ENCODE measurements at regions not wholly inside any gene's neighbourhood (a gene's known extent, or its start where the extent isn't known, plus 50 kb on each side); places are given as distances from the start of the nearest gene placed in this dataset.

DNA sequence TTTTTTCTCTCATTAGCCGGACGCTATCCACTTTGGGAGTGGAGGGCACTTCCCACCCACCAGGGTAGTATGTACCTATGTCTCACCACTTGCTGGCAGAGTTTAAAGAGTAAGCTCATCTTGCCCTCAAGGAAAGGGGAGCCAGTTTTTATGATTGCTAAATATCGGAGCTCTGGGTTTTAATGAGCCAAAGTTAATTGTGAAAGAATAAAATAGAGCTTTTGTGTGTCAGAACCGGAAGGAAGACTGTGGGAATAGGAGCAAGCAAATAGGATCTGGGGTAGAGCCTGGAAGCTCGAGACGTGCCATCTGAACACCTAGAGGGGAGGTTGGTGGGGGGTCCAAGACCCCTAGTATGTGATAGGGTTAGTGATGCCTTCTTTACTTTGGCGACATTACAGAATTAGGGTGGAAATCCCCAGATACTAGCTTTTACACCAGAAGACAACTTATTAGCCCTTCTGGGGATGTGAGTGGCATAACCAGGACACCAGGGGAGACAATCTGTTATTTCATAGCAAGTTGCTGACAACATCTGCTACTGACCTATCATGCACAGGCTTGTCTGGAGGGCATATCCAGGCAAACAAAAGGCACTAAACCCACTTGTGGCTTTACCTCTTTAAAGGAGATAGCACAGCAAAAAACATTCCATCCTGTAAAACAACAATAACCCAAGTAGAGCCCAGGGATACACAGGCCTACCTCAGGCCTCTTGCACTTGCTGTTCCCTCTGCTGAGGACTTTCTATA, 333.8 kb downstream of the ZNF621 start:
- no peak for DNase-seq (ENCODE audit: low read depth, low spot score)
- no peaks in the 10 kb centered on the region for H3K27me3 Mint-ChIP-seq (ENCODE audit: low read depth)
- no peak overlapping the region for H3K4me3 Mint-ChIP-seq
- no peaks in the 10 kb centered on the region for H3K36me3 Mint-ChIP-seq (ENCODE audit: low read depth)
- no peaks in the 10 kb centered on the region for H3K4me1 Mint-ChIP-seq
- TF ChIP-seq, protein P1, sequence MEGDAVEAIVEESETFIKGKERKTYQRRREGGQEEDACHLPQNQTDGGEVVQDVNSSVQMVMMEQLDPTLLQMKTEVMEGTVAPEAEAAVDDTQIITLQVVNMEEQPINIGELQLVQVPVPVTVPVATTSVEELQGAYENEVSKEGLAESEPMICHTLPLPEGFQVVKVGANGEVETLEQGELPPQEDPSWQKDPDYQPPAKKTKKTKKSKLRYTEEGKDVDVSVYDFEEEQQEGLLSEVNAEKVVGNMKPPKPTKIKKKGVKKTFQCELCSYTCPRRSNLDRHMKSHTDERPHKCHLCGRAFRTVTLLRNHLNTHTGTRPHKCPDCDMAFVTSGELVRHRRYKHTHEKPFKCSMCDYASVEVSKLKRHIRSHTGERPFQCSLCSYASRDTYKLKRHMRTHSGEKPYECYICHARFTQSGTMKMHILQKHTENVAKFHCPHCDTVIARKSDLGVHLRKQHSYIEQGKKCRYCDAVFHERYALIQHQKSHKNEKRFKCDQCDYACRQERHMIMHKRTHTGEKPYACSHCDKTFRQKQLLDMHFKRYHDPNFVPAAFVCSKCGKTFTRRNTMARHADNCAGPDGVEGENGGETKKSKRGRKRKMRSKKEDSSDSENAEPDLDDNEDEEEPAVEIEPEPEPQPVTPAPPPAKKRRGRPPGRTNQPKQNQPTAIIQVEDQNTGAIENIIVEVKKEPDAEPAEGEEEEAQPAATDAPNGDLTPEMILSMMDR (conservative IDR thresholded peaks at IDR 0.05), result no peak
- H3K27ac Mint-ChIP-seq (ENCODE audit: unreplicated experiment), result no peak overlapping the region
- H3K9me3 Mint-ChIP-seq, result no peaks in the 10 kb centered on the region

DNA sequence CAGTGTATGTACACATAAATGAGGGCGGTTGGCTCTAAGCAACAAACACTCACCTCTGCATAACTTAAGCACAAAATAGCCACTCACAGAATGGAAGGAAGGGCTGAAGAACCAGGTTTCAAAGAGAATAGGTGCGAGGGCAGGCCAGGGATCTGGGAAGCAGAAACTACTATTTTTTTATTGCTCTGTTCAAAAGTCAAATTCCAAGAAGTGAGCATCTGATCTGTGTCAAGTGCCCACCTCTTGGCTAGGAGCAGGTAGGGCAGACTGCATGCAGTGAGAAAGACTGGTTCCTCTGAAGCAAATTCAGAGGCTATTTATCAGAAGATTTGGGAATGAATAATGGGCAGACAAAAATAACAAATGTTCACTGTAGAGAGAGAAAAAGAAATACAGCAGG, 336.4 kb upstream of the CTNNB1 start:
- H3K4me3 Mint-ChIP-seq, result no peak overlapping the region
- H3K9me3 Mint-ChIP-seq, result no peaks in the 10 kb centered on the region
- no peaks in the 10 kb centered on the region for H3K4me1 Mint-ChIP-seq
- no peaks in the 10 kb centered on the region for H3K27me3 Mint-ChIP-seq (ENCODE audit: low read depth)
- TF ChIP-seq, protein P1 (conservative IDR thresholded peaks at IDR 0.05), result no peak
- no peak overlapping the region for H3K27ac Mint-ChIP-seq (ENCODE audit: unreplicated experiment)
- no peak for DNase-seq (ENCODE audit: low read depth, low spot score)
- H3K36me3 Mint-ChIP-seq (ENCODE audit: low read depth), result no peaks in the 10 kb centered on the region

DNA sequence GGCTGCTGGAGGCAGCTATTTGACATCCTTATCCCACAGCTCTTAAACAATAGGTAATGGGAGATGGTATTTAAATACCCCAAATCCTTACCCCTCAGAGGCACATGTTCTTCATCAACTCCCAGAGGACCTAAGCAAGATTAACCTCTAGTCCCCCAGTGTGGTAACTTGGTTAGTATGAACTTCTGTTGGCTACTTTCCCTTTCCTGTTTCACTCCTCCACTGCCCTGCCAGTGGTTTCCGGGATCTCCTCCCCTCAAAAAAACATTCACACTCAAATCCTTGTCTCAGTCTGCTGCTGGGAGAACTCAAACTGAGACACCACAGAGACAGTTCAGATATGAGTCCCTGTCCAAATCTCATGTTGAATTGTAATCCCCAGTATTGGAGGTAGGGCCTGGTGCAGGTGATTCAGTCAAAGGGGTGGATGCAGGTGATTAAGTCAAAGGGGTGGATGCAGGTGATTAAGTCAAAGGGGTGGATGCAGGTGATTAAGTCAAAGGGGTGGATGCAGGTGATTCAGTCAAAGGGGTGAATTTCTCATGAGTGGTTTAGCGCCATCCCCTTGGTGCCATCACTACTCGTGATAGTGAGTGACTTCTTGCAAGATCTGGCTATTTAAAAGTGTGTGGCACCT, 335.0 kb upstream of the CTNNB1 start:
- Mint-ChIP-seq H3K4me3 (no peak overlapping the region), H3K4me1 (no peaks in the 10 kb centered on the region), H3K27ac (ENCODE audit: unreplicated experiment) (no peak overlapping the region), H3K27me3 (ENCODE audit: low read depth) (no peaks in the 10 kb centered on the region), H3K36me3 (ENCODE audit: low read depth) (no peaks in the 10 kb centered on the region), H3K9me3 (no peaks in the 10 kb centered on the region)
- no peak for DNase-seq (ENCODE audit: low read depth, low spot score)
- TF ChIP-seq, protein P1 (conservative IDR thresholded peaks at IDR 0.05), result no peak

DNA sequence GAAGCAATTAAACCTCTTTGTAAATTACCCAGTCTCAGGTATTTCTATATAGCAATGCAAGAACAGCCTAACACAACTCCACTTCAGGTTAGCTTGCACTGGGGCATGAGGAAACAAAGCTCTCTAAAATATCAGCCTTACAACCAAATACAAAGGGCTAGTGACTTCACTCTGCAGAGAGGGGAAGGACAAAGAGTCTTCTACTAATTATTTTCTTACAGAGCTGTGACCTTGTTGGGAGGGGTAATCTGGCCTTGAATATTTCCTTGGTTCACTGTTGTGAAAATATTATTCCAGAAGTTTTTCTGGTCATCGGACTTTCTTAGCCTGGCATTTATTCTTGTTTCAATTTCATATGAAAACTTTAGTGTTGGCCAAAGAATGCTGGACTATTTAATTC, 334.4 kb upstream of the CTNNB1 start:
- H3K9me3 Mint-ChIP-seq, result no peaks in the 10 kb centered on the region

DNA sequence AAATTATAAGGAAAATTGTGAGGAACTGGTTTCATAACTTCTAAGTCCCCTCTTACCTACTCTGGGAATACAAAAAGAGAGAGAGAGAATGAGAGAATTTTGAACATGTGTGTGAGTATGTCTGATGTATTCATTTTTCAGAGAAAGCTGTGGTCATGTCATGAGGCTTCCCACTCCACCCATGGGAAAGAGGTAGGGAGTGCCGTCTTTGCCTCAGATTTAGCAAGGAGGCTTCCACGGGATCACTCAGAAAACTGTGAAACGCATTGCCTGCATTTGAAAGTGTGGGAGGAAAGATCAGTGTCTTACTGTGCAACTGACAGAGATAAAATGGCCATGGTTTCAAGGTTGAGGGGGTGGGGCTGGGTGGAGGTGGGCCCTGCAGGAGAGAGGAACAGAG, 331.5 kb upstream of the CTNNB1 start:
- H3K27ac Mint-ChIP-seq (ENCODE audit: unreplicated experiment), result no peak overlapping the region
- H3K27me3 Mint-ChIP-seq (ENCODE audit: low read depth), result no peaks in the 10 kb centered on the region
- H3K9me3 Mint-ChIP-seq, result no peaks in the 10 kb centered on the region

More for the DNA sequence above, 334.4 kb upstream of the CTNNB1 start:
- Mint-ChIP-seq H3K27ac (ENCODE audit: unreplicated experiment) (no peak overlapping the region), H3K4me1 (peaks cover 4% of the 10 kb centered on the region), H3K27me3 (ENCODE audit: low read depth) (no peaks in the 10 kb centered on the region), H3K4me3 (no peak overlapping the region), H3K36me3 (ENCODE audit: low read depth) (no peaks in the 10 kb centered on the region)
- TF ChIP-seq, protein P1 (conservative IDR thresholded peaks at IDR 0.05), result no peak
- DNase-seq (ENCODE audit: low read depth, low spot score), result no peak

More for the DNA sequence above, 331.5 kb upstream of the CTNNB1 start:
- DNase-seq (ENCODE audit: low read depth, low spot score), result no peak
- TF ChIP-seq, protein P1 (conservative IDR thresholded peaks at IDR 0.05), result no peak
- Mint-ChIP-seq H3K36me3 (ENCODE audit: low read depth) (no peaks in the 10 kb centered on the region), H3K4me3 (no peak overlapping the region), H3K4me1 (peaks cover 22% of the 10 kb centered on the region)

All from neural crest cell (in vitro differentiated cells).